Large intestine (tissue), 3 donors: ENCODE measurements at regions not wholly inside any gene's neighbourhood (a gene's known extent, or its start where the extent isn't known, plus 50 kb on each side); places are given as distances from the start of the nearest gene placed in this dataset.

ENCODE experiments used
- DNase-seq, 2 donors: peaks; one replicate each; pipeline versions ENCODE4 v3.0.0 to v3.0.0-alpha.2; 2013
- H3K27ac ChIP-seq: one replicate; pipeline ENCODE4 v1.5.1; 2013; ENCODE audit warnings: low read length
- H3K27me3 ChIP-seq: 2 replicates; pipeline ENCODE4 v1.6.1; 2013; ENCODE audit warnings: low read length; ENCODE audit not compliant: control insufficient read depth, insufficient read depth
- H3K36me3 ChIP-seq: 2 replicates; pipeline ENCODE4 v1.6.1; 2013; ENCODE audit warnings: low read length; ENCODE audit not compliant: control insufficient read depth, insufficient read depth
- H3K4me1 ChIP-seq: one replicate; pipeline ENCODE4 v1.6.1; 2013; ENCODE audit warnings: low read length; ENCODE audit not compliant: control insufficient read depth, insufficient read depth
- H3K4me3 ChIP-seq: one replicate; pipeline ENCODE4 v1.5.1; 2013; ENCODE audit warnings: low read length
- H3K9me3 ChIP-seq: one replicate; pipeline ENCODE4 v1.6.1; 2013; ENCODE audit warnings: mild to moderate bottlenecking, low read depth, low read length, moderate library complexity; ENCODE audit not compliant: control insufficient read depth
- WGBS: methylation state at CpG from one replicate; pipeline ENCODE4 v1.1.5; 2013; ENCODE audit warnings: low lambda C conversion rate; ENCODE audit not compliant: insufficient coverage; 5-methylcytosine and 5-hydroxymethylcytosine counted together

GRCh38 chr20:40314278-40314677 lies 374.8 kb downstream of the MAFB start:
- Histone ChIP-seq H3K4me3 (no peak overlapping the region), H3K36me3 (no peaks in the 10 kb centered on the region), H3K27ac (no peak overlapping the region), H3K4me1 (no peaks in the 10 kb centered on the region), H3K9me3 (no peaks in the 10 kb centered on the region), H3K27me3 (no peaks in the 10 kb centered on the region)
- no peak for DNase-seq
- 67% methylated on average over 1 of the region's 1 CpG for WGBS

GRCh38 chr20:40313730-40314129 lies 375.3 kb downstream of the MAFB start:
- Histone ChIP-seq H3K27ac (no peak overlapping the region), H3K27me3 (no peaks in the 10 kb centered on the region), H3K36me3 (no peaks in the 10 kb centered on the region), H3K4me1 (no peaks in the 10 kb centered on the region), H3K4me3 (no peak overlapping the region), H3K9me3 (no peaks in the 10 kb centered on the region)
- DNase-seq = no peak
- 80% methylated on average over 2 of the region's 2 CpGs for WGBS

GRCh38 chr20:40309731-40310130 lies 379.3 kb downstream of the MAFB start:
- H3K9me3 ChIP-seq = no peaks in the 10 kb centered on the region
- H3K4me1 ChIP-seq = no peaks in the 10 kb centered on the region
- no peak overlapping the region for H3K27ac ChIP-seq
- H3K27me3 ChIP-seq = no peaks in the 10 kb centered on the region
- DNase-seq = no peak
- no peaks in the 10 kb centered on the region for H3K36me3 ChIP-seq
- no CpG with 5 or more reads among the region's 6 CpGs for WGBS
- H3K4me3 ChIP-seq = no peak overlapping the region

GRCh38 chr20:40307997-40308396 lies 381.0 kb downstream of the MAFB start:
- no peak for DNase-seq
- WGBS = no CpG with 5 or more reads among the region's 7 CpGs

GRCh38 chr20:40307268-40307667 lies 381.8 kb downstream of the MAFB start:
- no CpG with 5 or more reads among the region's 3 CpGs for WGBS
- H3K27ac ChIP-seq = no peak overlapping the region
- DNase-seq = no peak
- H3K36me3 ChIP-seq = no peaks in the 10 kb centered on the region
- no peak overlapping the region for H3K4me3 ChIP-seq
- no peaks in the 10 kb centered on the region for H3K9me3 ChIP-seq
- no peaks in the 10 kb centered on the region for H3K4me1 ChIP-seq
- H3K27me3 ChIP-seq = no peaks in the 10 kb centered on the region

More at GRCh38 chr20:40307997-40308396, 381.0 kb downstream of the MAFB start:
- H3K27ac ChIP-seq = no peak overlapping the region
- no peaks in the 10 kb centered on the region for H3K27me3 ChIP-seq
- H3K4me3 ChIP-seq = no peak overlapping the region
- H3K4me1 ChIP-seq = no peaks in the 10 kb centered on the region
- H3K36me3 ChIP-seq = no peaks in the 10 kb centered on the region
- no peaks in the 10 kb centered on the region for H3K9me3 ChIP-seq

- no peaks in the 10 kb centered on the region for H3K36me3 ChIP-seq
Observed at GRCh38 chr20:40305303-40305702, 383.7 kb downstream of the MAFB start.

GRCh38 chr20:40304119-40304613 lies 384.9 kb downstream of the MAFB start:
- no peaks in the 10 kb centered on the region for H3K4me1 ChIP-seq
- H3K9me3 ChIP-seq = no peaks in the 10 kb centered on the region
- H3K4me3 ChIP-seq = no peak overlapping the region
- no peaks in the 10 kb centered on the region for H3K36me3 ChIP-seq
- DNase-seq = no peak
- H3K27me3 ChIP-seq = no peaks in the 10 kb centered on the region
- H3K27ac ChIP-seq = no peak overlapping the region
- 33% methylated on average over 1 of the region's 5 CpGs for WGBS

More at GRCh38 chr20:40305303-40305702, 383.7 kb downstream of the MAFB start:
- no CpG with 5 or more reads among the region's 2 CpGs for WGBS
- Histone ChIP-seq H3K9me3 (no peaks in the 10 kb centered on the region), H3K4me3 (no peak overlapping the region), H3K4me1 (no peaks in the 10 kb centered on the region), H3K27ac (no peak overlapping the region), H3K27me3 (no peaks in the 10 kb centered on the region)
- no peak for DNase-seq

- Histone ChIP-seq H3K4me1 (no peaks in the 10 kb centered on the region), H3K36me3 (no peaks in the 10 kb centered on the region), H3K27me3 (no peaks in the 10 kb centered on the region), H3K27ac (no peak overlapping the region), H3K9me3 (no peaks in the 10 kb centered on the region), H3K4me3 (no peak overlapping the region)
- WGBS = no CpG with 5 or more reads among the region's 1 CpG
- DNase-seq = no peak
Observed at GRCh38 chr20:40294747-40295146, 394.3 kb downstream of the MAFB start.

GRCh38 chr20:40294175-40294574 lies 394.9 kb downstream of the MAFB start:
- H3K9me3 ChIP-seq = no peaks in the 10 kb centered on the region
- H3K4me1 ChIP-seq = no peaks in the 10 kb centered on the region
- H3K27me3 ChIP-seq = no peaks in the 10 kb centered on the region
- no peaks in the 10 kb centered on the region for H3K36me3 ChIP-seq
- H3K4me3 ChIP-seq = no peak overlapping the region
- WGBS = 80% methylated on average over 1 of the region's 6 CpGs
- DNase-seq = no peak
- H3K27ac ChIP-seq = no peak overlapping the region

- H3K9me3 ChIP-seq = no peaks in the 10 kb centered on the region
- no peak overlapping the region for H3K4me3 ChIP-seq
- DNase-seq = no peak
- H3K36me3 ChIP-seq = no peaks in the 10 kb centered on the region
- no peaks in the 10 kb centered on the region for H3K27me3 ChIP-seq
- no CpG with 5 or more reads among the region's 1 CpG for WGBS
- H3K27ac ChIP-seq = no peak overlapping the region
- H3K4me1 ChIP-seq = no peaks in the 10 kb centered on the region
Observed at GRCh38 chr20:40293740-40294139, 395.3 kb downstream of the MAFB start.

- no peak for DNase-seq
- Histone ChIP-seq H3K4me1 (no peaks in the 10 kb centered on the region), H3K9me3 (no peaks in the 10 kb centered on the region), H3K4me3 (no peak overlapping the region), H3K36me3 (no peaks in the 10 kb centered on the region), H3K27ac (no peak overlapping the region), H3K27me3 (no peaks in the 10 kb centered on the region)
- 100% methylated on average over 2 of the region's 2 CpGs for WGBS
Observed at GRCh38 chr20:40291493-40292135, 397.4 kb downstream of the MAFB start.
